ENCODE measurements at regions not wholly inside any gene's neighbourhood (a gene's known extent, or its start where the extent isn't known, plus 50 kb on each side); places are given as distances from the start of the nearest gene placed in this dataset.
"Not testable (repeated sequence)": the region's sequence is repeated elsewhere in the genome, so short reads cannot be mapped to it uniquely, and the experiment has no call there.

DNA sequence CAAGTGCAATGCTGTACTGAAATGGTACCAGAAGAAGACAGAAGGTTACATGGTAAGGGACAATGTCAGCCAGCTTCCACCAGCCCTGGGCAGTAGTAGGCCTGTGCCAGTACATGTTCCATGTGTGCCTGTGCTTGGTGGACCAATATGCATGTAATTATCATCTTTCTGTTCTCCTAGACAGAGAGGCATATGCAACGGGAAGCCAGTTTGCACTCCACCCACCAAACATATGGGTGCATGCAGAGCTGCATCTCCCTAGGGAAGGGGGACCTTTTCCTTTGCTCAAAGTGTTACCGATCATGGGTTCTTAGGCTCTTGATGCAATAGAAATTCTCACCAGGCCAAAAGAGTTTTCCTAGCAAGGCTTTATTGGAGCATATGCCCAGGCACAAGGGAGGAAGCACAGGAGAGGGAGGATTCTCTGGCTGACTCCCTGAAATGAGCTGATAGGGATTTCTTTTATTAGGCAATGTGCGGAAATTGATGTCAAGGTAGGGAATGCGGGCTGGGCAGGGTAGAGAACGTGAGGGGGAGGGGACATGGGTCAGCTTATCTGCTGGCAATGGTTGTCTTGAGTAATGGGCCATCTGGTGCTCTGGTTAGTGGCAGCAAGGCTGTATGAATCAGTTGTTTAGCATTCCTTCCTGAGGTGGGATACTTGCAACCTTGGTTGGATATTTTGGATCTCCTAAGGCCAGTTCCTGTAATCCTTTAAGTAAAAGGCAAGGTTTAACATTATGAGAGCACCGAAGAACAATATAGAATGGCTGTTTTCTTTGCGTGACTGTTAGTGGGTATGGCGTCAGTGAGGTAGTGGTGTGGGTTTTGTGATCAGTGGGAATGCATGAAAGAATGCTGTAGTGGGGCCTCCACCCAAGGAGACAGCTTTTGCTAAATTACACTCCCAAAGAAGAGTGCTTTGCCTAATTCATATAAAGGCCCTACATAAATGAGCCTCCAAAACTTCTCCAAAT lies 102.5 kb downstream of the CDRT15L2 start:
- DNase-seq (ENCODE audit: low spot score) = not testable (repeated sequence)

DNA sequence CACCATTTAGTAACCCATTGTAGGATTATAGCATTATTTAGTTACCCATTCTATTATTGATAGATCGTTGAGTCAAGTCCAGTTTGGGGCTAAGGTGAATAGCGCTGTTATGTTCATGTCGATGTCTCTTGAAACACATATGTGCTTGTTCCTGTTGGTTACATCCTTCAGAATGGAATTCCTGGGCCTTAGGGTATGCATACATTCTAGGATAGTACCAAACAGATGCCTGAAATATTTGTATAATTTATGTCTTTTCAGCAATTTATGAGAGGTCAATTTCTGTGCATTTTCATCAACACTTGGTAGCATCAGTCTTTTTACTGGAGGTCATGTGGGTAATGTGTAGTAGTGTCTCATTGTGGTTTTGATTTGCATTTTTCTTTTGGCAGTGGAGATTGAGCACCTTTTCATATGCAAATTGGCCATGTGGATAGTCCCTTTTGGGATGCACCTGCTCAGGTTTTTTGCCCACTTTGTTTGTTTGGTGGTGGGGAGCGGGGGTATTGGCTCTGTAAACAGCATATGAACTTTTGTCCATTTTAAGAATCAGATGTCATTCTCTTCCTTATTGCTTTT lies 104.2 kb downstream of the CDRT15L2 start:
- DNase-seq (ENCODE audit: low spot score) = not testable (repeated sequence)

DNA sequence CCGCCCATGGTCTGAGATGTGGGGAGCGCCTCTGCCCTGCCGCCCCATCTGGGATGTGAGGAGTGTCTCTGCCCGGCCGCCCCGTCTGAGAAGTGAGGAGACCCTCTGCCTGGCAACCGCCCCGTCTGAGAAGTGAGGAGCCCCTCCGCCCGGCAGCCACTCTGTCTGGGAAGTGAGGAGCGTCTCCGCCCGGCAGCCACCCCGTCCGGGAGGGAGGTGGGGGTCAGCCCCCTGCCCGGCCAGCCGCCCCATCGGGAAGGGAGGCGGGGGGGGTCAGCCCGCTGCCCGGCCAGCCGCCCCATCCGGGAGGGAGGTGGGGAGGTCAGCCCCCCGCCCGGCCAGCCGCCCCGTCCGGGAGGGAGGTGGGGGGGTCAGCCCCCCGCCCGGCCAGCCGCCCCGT lies 105.5 kb downstream of the CDRT15L2 start:
- not testable (repeated sequence) for DNase-seq (ENCODE audit: low spot score)

DNA sequence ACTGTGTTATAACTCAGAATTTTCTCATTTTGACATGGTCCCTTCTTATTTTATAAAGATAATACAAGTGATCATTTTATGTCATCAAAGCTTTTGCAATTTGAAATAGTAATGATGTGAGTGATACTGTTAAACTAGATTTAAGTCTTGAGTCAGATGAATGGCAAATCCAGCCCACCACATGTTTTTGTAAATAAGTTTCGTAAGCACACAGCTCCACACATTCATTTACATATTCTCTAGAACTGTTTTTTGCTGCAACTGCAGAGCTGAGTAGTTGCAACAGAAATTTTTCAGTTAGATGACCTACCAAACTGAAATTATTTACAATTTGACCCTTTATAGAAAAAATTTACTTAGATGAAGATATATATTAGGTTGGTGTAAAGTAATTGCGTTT lies 108.1 kb downstream of the CDRT15L2 start:
- DNase-seq (ENCODE audit: low spot score) = not testable (repeated sequence)

DNA sequence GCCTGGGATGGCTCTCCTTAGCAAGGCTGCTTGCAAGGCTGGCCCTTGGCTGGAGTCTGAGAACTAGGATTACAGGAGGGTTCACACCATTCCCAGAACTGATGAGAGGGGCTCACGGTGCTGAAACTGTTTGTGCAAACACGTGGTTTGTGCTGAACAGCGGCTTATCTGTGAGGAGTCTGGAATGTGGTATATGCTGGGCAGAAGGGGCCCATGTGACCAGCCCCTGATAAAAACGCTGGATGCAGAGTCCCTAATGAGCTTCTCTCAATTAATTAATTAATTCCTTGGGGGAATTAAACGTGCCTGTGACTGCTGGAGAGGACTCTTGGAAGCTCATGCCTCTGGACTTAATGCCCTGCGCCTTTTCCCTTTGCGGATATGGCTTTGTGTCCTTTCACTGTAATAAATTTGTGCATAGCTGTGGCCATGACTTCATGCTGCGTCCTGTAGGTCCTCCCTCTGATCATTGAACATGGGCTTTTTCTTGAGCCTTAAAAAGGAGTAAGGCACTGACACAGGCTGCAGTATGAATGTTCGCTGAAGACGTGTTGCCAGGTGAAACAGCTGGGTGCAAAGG lies 109.7 kb downstream of the CDRT15L2 start:
- not testable (repeated sequence) for DNase-seq (ENCODE audit: low spot score)

DNA sequence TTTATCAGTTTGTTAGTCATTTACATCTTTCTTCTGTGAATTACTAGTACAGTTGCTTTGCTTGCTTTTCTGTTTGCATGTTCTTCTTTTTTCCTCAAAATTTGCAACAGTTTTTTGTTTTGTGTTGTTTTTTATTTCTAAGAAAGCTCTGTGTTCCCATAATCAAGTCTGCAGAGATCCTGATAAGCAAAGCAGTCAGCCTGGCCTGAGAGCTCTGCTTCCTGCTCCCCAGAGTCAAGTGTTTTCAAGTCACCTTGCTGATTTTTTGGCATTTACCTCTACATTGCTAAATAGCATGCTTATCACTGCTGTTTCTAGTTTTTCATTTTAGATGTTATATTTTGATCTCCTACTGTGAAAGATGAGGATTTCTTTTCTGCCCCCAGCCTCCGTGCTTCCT lies 113.2 kb downstream of the CDRT15L2 start:
- DNase-seq (ENCODE audit: low spot score) = not testable (repeated sequence)

DNA sequence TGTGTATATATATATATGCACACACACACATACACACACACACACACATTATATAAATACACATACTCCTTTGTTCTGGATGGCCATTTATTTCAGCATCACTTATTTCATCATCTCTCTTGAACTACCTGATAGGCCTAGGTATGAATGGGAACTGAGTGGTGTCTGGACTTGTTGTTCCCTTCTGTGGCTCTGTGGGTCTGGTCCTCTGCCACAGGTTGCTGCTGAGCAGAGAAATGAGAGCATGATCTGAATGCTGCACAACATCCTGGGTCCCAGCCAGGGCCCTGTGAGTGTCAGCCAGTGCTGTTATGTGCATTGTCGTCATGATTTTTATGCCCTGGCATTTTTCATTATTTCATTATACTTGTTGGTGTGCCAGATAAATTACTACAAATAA lies 116.3 kb downstream of the CDRT15L2 start:
- not testable (repeated sequence) for DNase-seq (ENCODE audit: low spot score)

DNA sequence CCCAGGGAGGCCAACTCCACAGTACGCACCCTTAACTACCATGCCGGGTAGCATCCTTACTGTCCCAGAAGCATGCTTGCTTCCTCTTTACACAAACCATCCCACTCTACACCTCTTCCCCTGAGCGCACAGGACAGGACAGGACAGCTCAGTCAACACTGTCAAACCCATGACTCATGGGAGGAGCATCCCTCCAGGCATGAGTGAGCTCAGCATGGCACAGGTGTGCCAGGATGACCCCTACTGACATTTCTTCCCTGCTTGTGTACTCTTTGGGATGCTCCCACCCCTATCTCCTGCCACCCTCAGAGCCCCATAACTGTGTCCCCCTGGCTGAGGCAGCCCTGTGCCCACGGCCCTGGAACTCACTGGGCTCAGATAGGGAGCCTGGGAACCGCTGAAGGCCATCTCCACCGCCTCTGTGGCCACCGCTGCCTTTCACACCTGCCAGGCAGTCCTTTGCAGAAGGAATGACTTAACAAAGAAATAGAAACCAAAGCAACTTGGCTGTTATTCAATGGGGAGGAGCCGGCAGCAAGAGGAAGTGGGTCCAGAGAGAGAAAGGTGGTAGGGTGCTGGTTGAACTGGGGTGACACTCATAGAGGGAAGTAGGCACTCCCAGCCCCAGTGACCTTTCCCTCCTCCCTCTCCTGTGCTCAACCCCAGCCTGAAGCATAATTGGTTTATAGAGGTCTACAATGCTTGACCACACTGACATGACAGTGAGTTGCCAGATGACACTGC lies 119.1 kb downstream of the CDRT15L2 start:
- DNase-seq (ENCODE audit: low spot score) = not testable (repeated sequence)

DNA sequence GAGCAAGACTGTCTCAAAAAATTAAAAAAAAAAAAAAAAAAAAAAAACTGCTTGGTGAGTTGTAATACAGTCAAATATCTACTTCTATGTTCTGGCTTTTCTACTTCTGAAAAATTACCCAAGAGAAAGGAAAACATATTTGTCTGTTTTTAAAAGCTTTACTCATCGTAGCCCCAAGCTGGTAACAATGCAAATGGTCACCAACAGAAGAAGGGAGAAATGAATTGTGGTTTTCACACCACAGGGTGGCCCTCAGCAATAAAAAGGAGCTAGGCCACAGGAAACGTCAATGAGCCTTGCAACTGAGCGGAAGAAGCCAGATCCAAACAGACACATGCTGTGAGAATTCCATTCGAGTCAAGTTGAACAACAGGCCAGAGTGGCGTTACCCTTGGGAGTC lies 121.0 kb downstream of the CDRT15L2 start:
- DNase-seq (ENCODE audit: low spot score) = not testable (repeated sequence)

DNA sequence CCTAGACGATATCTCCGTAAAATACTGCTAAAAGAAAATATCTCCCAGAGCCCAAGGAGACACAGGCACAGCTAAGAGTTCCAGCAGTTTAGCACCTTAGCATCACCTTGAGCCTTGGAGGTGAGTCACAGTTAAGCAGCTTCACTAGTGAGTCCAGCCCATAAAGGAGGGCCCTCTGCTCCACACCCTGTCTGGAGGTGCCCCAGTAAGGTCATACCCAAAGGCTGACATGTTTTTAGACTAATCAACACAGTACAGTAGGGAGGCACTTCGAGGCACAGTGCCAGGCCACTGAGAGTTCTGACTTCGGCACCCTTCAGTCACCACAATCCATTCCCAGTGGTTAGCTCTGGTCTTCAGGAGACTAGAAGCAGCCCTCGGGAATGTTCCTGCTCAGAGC lies 121.8 kb downstream of the CDRT15L2 start:
- not testable (repeated sequence) for DNase-seq (ENCODE audit: low spot score)

DNA sequence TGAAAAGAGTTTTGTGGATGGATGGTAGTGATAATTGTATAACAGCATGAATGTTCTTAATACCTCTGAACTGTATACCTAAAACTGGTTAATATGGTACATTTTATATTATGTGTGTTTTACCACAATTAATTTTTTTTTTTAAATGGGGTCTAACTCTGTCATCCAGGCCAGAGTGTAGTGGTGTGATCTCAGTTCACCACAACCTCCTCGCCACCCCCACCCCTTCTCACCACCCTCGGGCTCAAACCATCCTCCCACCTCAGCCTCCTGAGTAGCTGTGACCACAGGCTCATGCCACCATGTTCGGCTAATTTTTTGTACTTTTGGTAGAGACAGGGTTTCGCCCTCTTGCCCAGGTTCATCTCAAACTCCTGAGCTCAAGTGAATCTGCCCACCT lies 123.2 kb downstream of the CDRT15L2 start:
- DNase-seq (ENCODE audit: low spot score) = no peak

DNA sequence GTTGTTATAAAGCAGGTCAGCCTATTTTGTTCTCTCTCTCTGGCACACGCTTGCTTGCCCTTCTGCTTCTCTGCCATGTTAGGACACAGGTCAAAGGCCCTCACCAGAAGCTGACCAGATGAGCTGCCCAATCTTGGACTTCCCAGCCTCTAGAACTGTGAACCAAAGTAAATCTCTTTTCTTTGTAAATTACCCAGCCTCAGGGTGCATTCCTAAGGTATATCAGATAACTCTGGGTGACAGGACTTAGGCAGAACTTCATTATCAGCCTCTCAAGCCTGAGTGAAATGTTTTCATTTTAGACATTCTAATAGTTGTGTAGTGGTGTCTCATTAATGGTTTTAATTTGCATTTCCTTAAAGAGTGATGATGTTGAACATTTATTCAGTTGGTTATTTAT lies 124.3 kb downstream of the CDRT15L2 start:
- DNase-seq (ENCODE audit: low spot score) = no peak

DNA sequence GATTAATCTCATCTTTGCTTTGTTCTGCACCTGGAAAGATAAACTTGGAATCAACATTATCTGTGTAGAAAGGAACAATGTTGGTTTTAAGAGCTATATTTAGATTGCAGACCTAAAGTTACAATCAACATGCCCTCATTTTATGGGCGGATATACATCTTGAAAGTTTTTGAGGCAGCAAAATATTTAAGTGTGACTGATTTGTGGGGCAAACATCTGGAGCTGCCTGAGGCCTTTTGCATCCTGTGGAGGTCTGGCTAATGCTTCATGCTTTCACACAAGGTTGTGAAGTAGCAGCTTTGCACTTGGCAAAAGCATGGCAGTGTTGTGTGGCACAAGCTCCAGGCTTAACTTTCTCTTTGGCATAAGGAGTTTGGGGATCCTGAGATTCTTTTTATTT lies 125.7 kb downstream of the CDRT15L2 start:
- DNase-seq (ENCODE audit: low spot score) = not testable (repeated sequence)

DNA sequence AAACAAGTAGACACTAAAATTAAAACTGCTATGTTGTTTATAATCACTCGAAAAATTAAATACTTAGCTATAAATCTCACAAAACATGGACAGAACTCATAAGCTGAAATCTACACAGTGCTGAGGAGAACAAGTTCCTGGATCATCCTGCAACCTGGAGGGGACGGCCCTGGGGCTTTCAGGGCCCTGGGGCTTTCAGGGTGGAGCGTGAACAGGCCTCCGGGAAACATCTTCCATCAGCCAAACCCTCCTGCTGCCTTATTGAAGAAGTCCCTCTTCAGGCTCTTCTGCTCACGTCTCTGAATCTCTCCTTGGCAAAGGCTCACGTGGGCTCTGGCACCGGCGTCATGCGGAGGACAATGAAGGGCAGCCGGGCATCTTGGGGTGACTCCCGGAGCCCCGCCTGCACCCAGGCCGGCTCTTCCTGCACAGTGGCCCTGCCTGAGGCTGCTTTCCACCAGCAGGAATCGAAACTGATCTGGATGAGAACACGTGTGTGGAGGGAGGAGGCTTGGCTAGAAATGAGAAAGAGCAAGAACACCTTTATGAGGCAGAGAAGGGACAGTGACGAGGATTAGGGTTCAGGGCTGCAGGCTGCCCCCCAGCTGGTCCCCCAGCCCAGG lies 127.3 kb downstream of the CDRT15L2 start:
- DNase-seq (ENCODE audit: low spot score) = no peak

DNA sequence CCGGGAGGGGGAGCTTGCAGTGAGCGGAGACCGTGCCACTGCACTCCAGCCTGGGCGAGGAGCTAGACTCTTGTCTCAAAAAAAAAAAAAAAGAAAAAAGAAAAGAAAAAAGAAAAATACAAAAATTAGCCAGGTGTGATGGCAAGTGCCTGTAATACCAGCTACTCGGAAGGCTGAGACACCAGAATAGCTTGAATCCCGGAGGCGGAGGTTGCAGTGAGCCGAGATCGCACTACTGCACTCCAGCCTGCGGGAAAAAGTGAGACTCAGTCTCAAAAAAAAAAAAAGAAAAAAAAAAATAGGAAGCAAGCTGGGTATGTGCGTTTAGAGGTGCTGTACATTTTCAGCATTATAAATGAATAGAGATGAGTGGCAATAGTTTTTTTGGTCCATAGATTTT lies 129.3 kb downstream of the CDRT15L2 start:
- not testable (repeated sequence) for DNase-seq (ENCODE audit: low spot score)

DNA sequence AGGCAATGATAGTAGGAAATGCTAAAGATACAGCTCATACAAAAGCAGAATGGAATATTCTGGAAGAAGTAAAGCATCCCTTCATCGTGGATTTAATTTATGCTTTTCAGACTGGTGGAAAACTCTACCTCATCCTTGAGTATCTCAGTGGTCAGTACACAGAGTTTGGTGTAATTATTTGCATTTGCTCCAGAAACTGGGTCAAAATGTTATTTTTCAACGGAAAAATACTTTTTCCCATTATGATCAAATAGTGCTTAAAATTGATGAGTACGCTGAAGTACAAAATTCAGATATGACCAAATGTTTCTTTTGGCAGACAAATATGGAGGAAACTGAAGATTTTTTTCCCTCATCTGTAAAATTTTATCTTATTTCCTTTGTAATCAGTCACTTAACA lies 137.0 kb downstream of the CDRT15L2 start:
- DNase-seq (ENCODE audit: low spot score) = not testable (repeated sequence)

DNA sequence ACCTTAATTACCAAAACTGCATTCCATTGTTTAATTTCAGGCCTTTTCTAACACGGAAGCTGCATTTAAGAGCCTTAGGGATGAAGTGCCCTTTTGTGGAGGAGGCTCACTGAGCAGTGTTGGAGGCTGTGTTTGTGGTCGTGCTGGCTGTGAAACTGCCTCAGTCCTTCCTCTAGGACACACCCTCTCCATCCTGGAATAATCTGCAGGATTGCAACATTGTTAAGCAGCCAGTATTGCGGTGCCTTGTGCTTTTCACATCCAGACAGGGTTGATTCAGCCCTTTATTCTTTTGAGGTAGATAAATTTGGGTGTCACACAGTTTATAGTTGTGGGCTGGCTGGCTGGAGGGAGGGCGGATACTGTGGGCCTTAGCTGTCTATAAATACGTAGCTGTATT lies 141.6 kb downstream of the CDRT15L2 start:
- DNase-seq (ENCODE audit: low spot score) = no peak

DNA sequence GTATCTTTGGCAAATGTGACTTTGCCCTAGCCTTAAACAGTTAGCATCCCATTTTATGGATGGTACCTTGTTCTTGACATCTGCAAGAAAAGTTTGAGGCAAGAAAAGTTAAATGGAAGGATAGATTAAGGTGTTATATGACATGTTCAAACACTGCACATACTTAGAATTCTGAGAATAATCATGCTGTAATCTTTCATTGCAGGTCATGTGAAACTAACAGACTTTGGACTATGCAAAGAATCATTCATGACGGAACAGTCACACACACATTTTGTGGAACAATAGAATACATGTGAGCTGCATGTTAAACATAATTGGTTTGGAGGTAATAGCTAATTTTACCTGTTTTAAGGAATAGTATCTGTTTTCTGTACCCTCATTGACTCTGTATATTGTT lies 144.9 kb downstream of the CDRT15L2 start:
- DNase-seq (ENCODE audit: low spot score) = not testable (repeated sequence)

DNA sequence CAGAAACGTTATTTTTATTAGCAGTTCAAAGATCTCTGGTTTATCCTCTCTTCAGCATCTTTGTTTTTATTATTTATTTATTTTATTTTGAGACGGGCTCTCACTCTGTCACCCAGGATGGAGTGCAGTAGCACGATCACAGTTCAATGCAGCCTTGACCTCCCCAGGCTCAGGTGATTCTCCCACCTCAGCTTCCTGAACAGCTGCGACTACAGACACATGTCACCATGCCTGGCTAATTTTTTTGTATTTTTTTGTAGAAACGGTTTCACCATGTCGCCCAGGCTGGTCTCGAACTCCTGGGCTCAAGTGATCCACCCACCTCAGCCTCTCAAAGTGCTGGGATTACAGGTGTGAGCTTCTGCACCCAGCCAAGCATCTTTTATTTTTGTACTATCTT lies 147.7 kb downstream of the CDRT15L2 start:
- DNase-seq (ENCODE audit: low spot score) = not testable (repeated sequence)

DNA sequence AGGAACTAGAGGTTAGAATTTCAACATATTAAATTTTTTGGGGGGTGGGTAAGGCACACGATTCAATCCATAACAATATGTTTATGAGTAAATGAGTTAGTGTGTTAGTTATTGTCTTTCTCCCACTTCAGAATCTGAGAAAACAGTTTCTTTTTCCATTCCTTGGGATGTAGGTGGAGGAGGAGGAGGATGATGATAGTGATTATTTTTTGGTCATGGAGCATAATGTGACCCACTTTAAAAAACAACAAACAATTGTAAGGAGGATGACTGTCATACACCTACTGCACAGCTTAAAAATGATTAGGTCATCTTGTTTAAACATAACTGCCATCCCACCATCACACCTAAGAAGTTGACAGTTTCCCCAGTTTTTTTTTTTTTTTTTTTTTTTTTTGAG lies 148.7 kb downstream of the CDRT15L2 start:
- no peak for DNase-seq (ENCODE audit: low spot score)

DNA sequence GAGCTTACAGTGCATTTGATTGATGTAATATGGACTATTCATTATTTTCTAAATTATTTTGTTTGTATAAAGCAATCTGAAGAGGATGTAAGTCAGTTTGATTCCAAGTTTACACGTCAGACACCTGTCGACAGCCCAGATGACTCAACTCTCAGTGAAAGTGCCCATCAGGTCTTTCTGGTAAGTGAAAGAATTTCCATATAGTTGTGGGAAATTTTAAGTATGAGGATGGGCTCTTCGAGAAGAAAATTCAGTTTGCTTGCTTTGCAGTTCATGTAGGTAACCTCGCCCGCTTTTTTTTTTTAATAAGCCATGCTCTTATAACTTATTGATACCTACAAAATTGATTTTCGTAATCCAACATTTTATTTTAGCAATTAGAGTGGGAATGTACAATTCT lies 151.6 kb downstream of the CDRT15L2 start:
- not testable (repeated sequence) for DNase-seq (ENCODE audit: low spot score)

DNA sequence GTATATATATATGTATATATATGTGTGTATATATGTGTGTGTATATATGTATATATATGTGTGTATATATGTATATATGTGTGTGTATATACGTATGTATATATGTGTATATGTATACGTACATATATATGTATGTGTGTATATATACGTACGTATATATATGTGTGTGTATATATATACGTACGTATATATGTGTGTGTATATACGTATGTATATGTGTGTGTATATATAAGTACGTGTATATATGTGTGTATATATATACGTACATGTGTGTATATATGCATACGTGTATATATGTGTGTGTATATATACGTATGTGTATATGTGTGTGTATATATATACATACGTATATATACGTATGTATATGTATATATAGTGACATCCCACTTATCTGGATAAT lies 154.4 kb downstream of the CDRT15L2 start:
- no peak for DNase-seq (ENCODE audit: low spot score)

Measured in hematopoietic multipotent progenitor cell treated with erythropoietin and hydrocortisone succinate and interleukin-3 and kit ligand, for 17 days (in vitro differentiated cells).